IMR-90 (cell line): ENCODE measurements at regions not wholly inside any gene's neighbourhood (a gene's known extent, or its start where the extent isn't known, plus 50 kb on each side); places are given as distances from the start of the nearest gene placed in this dataset.

Experiments used
- ATAC-seq: fragments of 200-7000 bp; cut with Tn5 transposase; 2 replicates; pipeline ENCODE4 v1.9.1; 2020; ENCODE audit warnings: low read depth, mild to moderate bottlenecking, moderate library complexity
- BruUV-seq: library from RNA; stranded (reverse); fragments of 400-500 nt; replicated peaks from 2 replicates; lab custom pipeline; 2021; lab: Mats Ljungman, UMichigan
- CTCF ChIA-PET: fragments of 300-600 bp; formaldehyde crosslinking; extraction: SDS; loops from one replicate; lab custom pipeline; 2021; ENCODE audit warnings: antibody characterized with exemption; lab: Yijun Ruan, JAX
- POLR2A ChIA-PET: fragments of 300-600 bp; sonication (Branson Sonifier 250); formaldehyde crosslinking; loops from one replicate; lab custom pipeline; 2022; ENCODE audit warnings: antibody characterized with exemption; ENCODE audit not compliant: unreplicated experiment; lab: Charles Lee
- DNase-seq: peaks from one replicate; pipeline ENCODE4 v3.0.0; 2013
- H2AFZ ChIP-seq: replicated peaks from 2 replicates; pipeline ENCODE3; 2013; ENCODE audit warnings: low read length, mild to moderate bottlenecking; ENCODE audit not compliant: poor library complexity
- H2AK5ac ChIP-seq: 2 replicates; pipeline ENCODE4 v1.6.1; 2013; ENCODE audit warnings: low read depth, low read length, inconsistent platforms
- H2AK9ac ChIP-seq: replicated peaks from 2 replicates; pipeline ENCODE3; 2013; ENCODE audit warnings: mild to moderate bottlenecking, low read depth, low read length, moderate library complexity; ENCODE audit not compliant: poor library complexity
- H2BK120ac ChIP-seq: 2 replicates; pipeline ENCODE4 v1.6.1; 2013; ENCODE audit warnings: low read depth, low read length, inconsistent platforms
- H2BK15ac ChIP-seq: 3 replicates; pipeline ENCODE4 v1.6.1; 2013; ENCODE audit warnings: low read depth, low read length, inconsistent platforms
- H2BK20ac ChIP-seq: 2 replicates; pipeline ENCODE4 v1.6.1; 2013; ENCODE audit warnings: low read depth, mild to moderate bottlenecking, inconsistent platforms, low read length, moderate library complexity
- H2BK5ac ChIP-seq: 2 replicates; pipeline ENCODE4 v1.6.1; 2013; ENCODE audit warnings: mild to moderate bottlenecking, low read depth, low read length, inconsistent platforms; ENCODE audit not compliant: poor library complexity, severe bottlenecking
- H3K14ac ChIP-seq: replicated peaks from 2 replicates; pipeline ENCODE4 v1.6.1; 2013; ENCODE audit warnings: low read depth, low read length, inconsistent platforms
- H3K18ac ChIP-seq: 2 replicates; pipeline ENCODE4 v1.6.1; 2013; ENCODE audit warnings: low read depth, low read length, control low read depth
- H3K23ac ChIP-seq: 2 replicates; pipeline ENCODE4 v1.6.1; 2013; ENCODE audit warnings: low read depth, low read length, inconsistent platforms
- H3K27ac ChIP-seq: 2 replicates; pipeline ENCODE4 v1.5.1; 2013; ENCODE audit warnings: mild to moderate bottlenecking, control low read depth, low read length; ENCODE audit not compliant: insufficient read depth
- H3K27me3 ChIP-seq: 2 replicates; pipeline ENCODE4 v1.6.1; 2013; ENCODE audit warnings: low read length; ENCODE audit not compliant: control insufficient read depth, insufficient read depth
- H3K36me3 ChIP-seq: 2 replicates; pipeline ENCODE4 v1.6.1; 2013; ENCODE audit warnings: low read length, mixed read lengths; ENCODE audit not compliant: control insufficient read depth, insufficient read depth
- H3K4ac ChIP-seq: 2 replicates; pipeline ENCODE4 v1.6.1; 2013; ENCODE audit warnings: low read depth, low read length, inconsistent platforms
- H3K4me1 ChIP-seq: 2 replicates; pipeline ENCODE4 v1.6.1; 2013; ENCODE audit warnings: low read length, mixed read lengths; ENCODE audit not compliant: control insufficient read depth, insufficient read depth
- H3K4me2 ChIP-seq: 2 replicates; pipeline ENCODE4 v1.6.1; 2013; ENCODE audit warnings: low read depth, mild to moderate bottlenecking, control low read depth, low read length, moderate library complexity
- H3K4me3 ChIP-seq: 2 replicates; pipeline ENCODE4 v1.5.1; 2013; ENCODE audit warnings: low read depth, mild to moderate bottlenecking, control low read depth, low read length, moderate library complexity; ENCODE audit not compliant: insufficient read depth
- H3K56ac ChIP-seq: 2 replicates; pipeline ENCODE4 v1.6.1; 2013; ENCODE audit warnings: low read length, inconsistent platforms; ENCODE audit not compliant: insufficient read depth; ENCODE audit errors: extremely low read depth
- H3K79me1 ChIP-seq, 2 experiments: 2 replicates each; pipeline ENCODE4 v1.6.1; 2013; ENCODE audit warnings: low read length in 2 of 2, inconsistent platforms in 1 of 2, low read depth in 1 of 2
- H3K9ac ChIP-seq: 2 replicates; pipeline ENCODE4 v1.6.1; 2013; ENCODE audit warnings: low read depth, low read length, control low read depth
- H3K9me1 ChIP-seq: 2 replicates; pipeline ENCODE4 v1.6.1; 2013; ENCODE audit warnings: low read length, inconsistent platforms; ENCODE audit not compliant: insufficient read depth
- H3K9me3 ChIP-seq: 2 replicates; pipeline ENCODE4 v1.6.1; 2013; ENCODE audit warnings: low read length; ENCODE audit not compliant: control insufficient read depth, insufficient read depth
- H4K20me1 ChIP-seq: 2 replicates; pipeline ENCODE4 v1.6.1; 2013; ENCODE audit warnings: low read length, inconsistent platforms; ENCODE audit not compliant: insufficient read depth
- H4K5ac ChIP-seq: 2 replicates; pipeline ENCODE4 v1.6.1; 2013; ENCODE audit warnings: mild to moderate bottlenecking, low read depth, low read length, control low read depth
- H4K8ac ChIP-seq, 2 experiments: 2 replicates each; pipeline ENCODE4 v1.6.1; 2013; ENCODE audit warnings: low read depth in 2 of 2, low read length in 2 of 2, control low read depth in 1 of 2, inconsistent platforms in 1 of 2
- H4K91ac ChIP-seq: 2 replicates; pipeline ENCODE4 v1.6.1; 2013; ENCODE audit warnings: low read depth, low read length, inconsistent platforms; ENCODE audit not compliant: insufficient read depth
- CEBPB ChIP-seq: IDR thresholded peaks from 2 replicates; pipeline ENCODE4 v1.6.1; 2012; ENCODE audit warnings: low read depth, low read length, improper control_type of control experiment
- CHD1 ChIP-seq: IDR thresholded peaks from 2 replicates; pipeline ENCODE4 v1.6.1; 2012; ENCODE audit warnings: low read depth, low read length, improper control_type of control experiment
- FOS ChIP-seq: fragments of 150-350 bp; IDR thresholded peaks from 2 replicates; pipeline ENCODE4 v1.6.1; 2016; ENCODE audit warnings: low read depth, low read length
- MAFK ChIP-seq: IDR thresholded peaks from 2 replicates; pipeline ENCODE4 v1.6.1; 2012; ENCODE audit warnings: low read depth, low read length, improper control_type of control experiment
- MXI1 ChIP-seq: IDR thresholded peaks from 2 replicates; pipeline ENCODE4 v1.6.1; 2012; ENCODE audit warnings: low read depth, mild to moderate bottlenecking, low read length, moderate library complexity, borderline replicate concordance
- NFE2L2 ChIP-seq: fragments of 150-350 bp; IDR thresholded peaks from 2 replicates; pipeline ENCODE4 v1.6.1; 2016; ENCODE audit warnings: low read depth, mild to moderate bottlenecking, low read length
- POLR2A ChIP-seq: IDR thresholded peaks from 2 replicates; pipeline ENCODE4 v1.6.1; 2012; ENCODE audit warnings: mild to moderate bottlenecking, low read depth, low read length
- RAD21 ChIP-seq: IDR thresholded peaks from 2 replicates; pipeline ENCODE4 v1.6.1; 2012; ENCODE audit warnings: low read length, improper control_type of control experiment
- RCOR1 ChIP-seq: IDR thresholded peaks from 2 replicates; pipeline ENCODE4 v1.6.1; 2012; ENCODE audit warnings: mild to moderate bottlenecking, low read length, improper control_type of control experiment; ENCODE audit not compliant: insufficient replicate concordance
- RFX5 ChIP-seq: IDR thresholded peaks from 2 replicates; pipeline ENCODE4 v1.8.0; 2012; ENCODE audit warnings: low read depth, mild to moderate bottlenecking, low read length, moderate library complexity
- SMC3 ChIP-seq: fragments of 150-350 bp; IDR thresholded peaks from 2 replicates; pipeline ENCODE4 v1.6.1; 2016; ENCODE audit warnings: low read depth, mild to moderate bottlenecking, antibody characterized with exemption, low read length, moderate library complexity
- WGBS, 2 experiments: methylation state at CpG; one replicate each; pipeline versions ENCODE4 v1.1.5 to v1.1.7; 2013; ENCODE audit warnings: missing lambda C conversion rate in 2 of 2; ENCODE audit not compliant: insufficient read length in 1 of 2; ENCODE audit errors: extremely low coverage in 2 of 2; 5-methylcytosine and 5-hydroxymethylcytosine counted together
- dilution Hi-C: fragments of 300-500 bp; cut with HindIII; formaldehyde crosslinking; loops from one replicate; pipeline ENCODE4 v1.14.3; 2018; ENCODE audit warnings: low sequenced_read_pairs; ENCODE audit not compliant: unreplicated experiment
- in situ Hi-C: fragments of 300-500 bp; cut with MboI; formaldehyde crosslinking; loops from 3 replicates; pipeline ENCODE4 v1.14.3; 2019; ENCODE audit warnings: low sequenced_read_pairs, inconsistent platforms, mixed read lengths
- intact Hi-C: fragments of 100-400 bp; cut with micrococcal nuclease; formaldehyde crosslinking; loops from 2 replicates; pipeline ENCODE4 v1.10.0; 2022
- TF ChIP-seq, protein P1 (sequence below): fragments of 150-350 bp; IDR thresholded peaks from 2 replicates; pipeline ENCODE4 v1.6.1; 2016; ENCODE audit warnings: low read depth, mild to moderate bottlenecking, low read length, moderate library complexity, borderline replicate concordance
- TF ChIP-seq, protein P2 (sequence below): conservative IDR thresholded peaks from 2 replicates; pipeline ENCODE4 v1.5.1; 2012; ENCODE audit warnings: mild to moderate bottlenecking, low read depth, low read length, improper control_type of control experiment

DNA sequence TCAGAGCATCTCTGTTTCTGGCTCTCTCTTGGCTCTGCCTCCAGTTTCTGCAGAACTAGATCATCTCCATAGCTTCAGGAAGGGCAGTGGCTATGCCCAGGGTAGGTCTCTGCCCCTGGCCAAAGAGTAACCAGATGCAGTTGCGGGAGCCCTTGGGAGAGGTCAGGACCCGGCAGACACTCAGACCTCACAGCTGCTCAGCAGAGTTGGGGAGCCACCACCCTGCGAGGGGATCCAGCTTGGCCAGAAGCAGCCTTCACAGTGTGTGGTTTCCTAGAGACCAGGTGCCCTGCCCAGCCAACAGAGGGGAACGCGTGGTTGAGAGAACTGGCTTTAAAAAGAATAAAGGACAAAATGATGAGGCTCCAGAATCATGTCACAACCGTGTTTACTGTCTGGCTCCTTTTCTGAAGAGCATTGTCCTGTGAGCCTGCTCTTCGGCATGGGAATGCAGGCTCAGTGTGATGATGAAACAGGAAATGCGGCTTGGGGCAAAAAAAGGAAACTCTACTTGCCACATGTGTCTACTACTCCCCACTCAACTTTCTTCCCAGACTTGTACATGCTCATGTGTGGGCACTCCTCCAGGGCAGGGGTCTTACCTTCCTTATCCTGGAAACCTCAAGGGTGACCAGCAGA, 243.1 kb downstream of the INHBA start:
- no peak overlapping the region for H3K4me3 ChIP-seq
- BruUV-seq = no TSS peak
- H3K4me2 ChIP-seq = no peak overlapping the region
- H3K9ac ChIP-seq = no peak overlapping the region
- H3K23ac ChIP-seq = no peak overlapping the region
- no peak overlapping the region for H4K5ac ChIP-seq
- H2BK15ac ChIP-seq = no peak overlapping the region
- WGBS, 2 experiments = 84% methylated on average over 5 of the region's 8 CpGs; no CpG with 5 or more reads in 1 of the 2 experiments
- H3K4me1 ChIP-seq = peaks cover 2% of the 10 kb centered on the region
- no peak overlapping the region for H3K27ac ChIP-seq
- no peak for TF ChIP-seq FOS
- TF ChIP-seq SMC3 = no peak
- no peak for TF ChIP-seq MXI1
- no peak for TF ChIP-seq MAFK
- no peak for TF ChIP-seq CEBPB
- TF ChIP-seq, protein P1, sequence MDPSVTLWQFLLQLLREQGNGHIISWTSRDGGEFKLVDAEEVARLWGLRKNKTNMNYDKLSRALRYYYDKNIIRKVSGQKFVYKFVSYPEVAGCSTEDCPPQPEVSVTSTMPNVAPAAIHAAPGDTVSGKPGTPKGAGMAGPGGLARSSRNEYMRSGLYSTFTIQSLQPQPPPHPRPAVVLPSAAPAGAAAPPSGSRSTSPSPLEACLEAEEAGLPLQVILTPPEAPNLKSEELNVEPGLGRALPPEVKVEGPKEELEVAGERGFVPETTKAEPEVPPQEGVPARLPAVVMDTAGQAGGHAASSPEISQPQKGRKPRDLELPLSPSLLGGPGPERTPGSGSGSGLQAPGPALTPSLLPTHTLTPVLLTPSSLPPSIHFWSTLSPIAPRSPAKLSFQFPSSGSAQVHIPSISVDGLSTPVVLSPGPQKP = no peak
- TF ChIP-seq RFX5 = no peak
- TF ChIP-seq, protein P2, sequence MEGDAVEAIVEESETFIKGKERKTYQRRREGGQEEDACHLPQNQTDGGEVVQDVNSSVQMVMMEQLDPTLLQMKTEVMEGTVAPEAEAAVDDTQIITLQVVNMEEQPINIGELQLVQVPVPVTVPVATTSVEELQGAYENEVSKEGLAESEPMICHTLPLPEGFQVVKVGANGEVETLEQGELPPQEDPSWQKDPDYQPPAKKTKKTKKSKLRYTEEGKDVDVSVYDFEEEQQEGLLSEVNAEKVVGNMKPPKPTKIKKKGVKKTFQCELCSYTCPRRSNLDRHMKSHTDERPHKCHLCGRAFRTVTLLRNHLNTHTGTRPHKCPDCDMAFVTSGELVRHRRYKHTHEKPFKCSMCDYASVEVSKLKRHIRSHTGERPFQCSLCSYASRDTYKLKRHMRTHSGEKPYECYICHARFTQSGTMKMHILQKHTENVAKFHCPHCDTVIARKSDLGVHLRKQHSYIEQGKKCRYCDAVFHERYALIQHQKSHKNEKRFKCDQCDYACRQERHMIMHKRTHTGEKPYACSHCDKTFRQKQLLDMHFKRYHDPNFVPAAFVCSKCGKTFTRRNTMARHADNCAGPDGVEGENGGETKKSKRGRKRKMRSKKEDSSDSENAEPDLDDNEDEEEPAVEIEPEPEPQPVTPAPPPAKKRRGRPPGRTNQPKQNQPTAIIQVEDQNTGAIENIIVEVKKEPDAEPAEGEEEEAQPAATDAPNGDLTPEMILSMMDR = no peak
- no peak for TF ChIP-seq RCOR1
- TF ChIP-seq CHD1 = no peak
- TF ChIP-seq RAD21 = no peak
- TF ChIP-seq NFE2L2 = no peak
- TF ChIP-seq POLR2A = no peak
- in situ Hi-C loops (no loop called here), dilution Hi-C loops (no loop called here), intact Hi-C loops (no loop called here)
- no peaks in the 10 kb centered on the region for H3K9me3 ChIP-seq
- ATAC-seq = no peak
- no peak overlapping the region for H3K56ac ChIP-seq
- H4K20me1 ChIP-seq = no peaks in the 10 kb centered on the region
- no peak overlapping the region for H2AK9ac ChIP-seq
- H2BK120ac ChIP-seq = no peak overlapping the region
- H2AK5ac ChIP-seq = no peak overlapping the region; the same call in none of the 2 replicates
- H3K36me3 ChIP-seq = no peaks in the 10 kb centered on the region
- H3K14ac ChIP-seq = no peak overlapping the region; the same call in 1 of the 2 replicates
- no peak overlapping the region for H2BK5ac ChIP-seq
- H3K18ac ChIP-seq = no peak overlapping the region
- no peaks in the 10 kb centered on the region for H3K9me1 ChIP-seq
- no peak overlapping the region for H4K91ac ChIP-seq
- no peak overlapping the region for H2BK20ac ChIP-seq
- no peaks in the 10 kb centered on the region for H3K27me3 ChIP-seq
- CTCF ChIA-PET = no interaction called here
- H2AFZ ChIP-seq = peak overlapping the region; percentile 48
- H3K4ac ChIP-seq = no peak overlapping the region; the same call in 1 of the 2 replicates
- no peak for DNase-seq
- H3K79me1 ChIP-seq = no peaks in the 10 kb centered on the region
- no peak overlapping the region for H4K8ac ChIP-seq
- POLR2A ChIA-PET = no interaction called here
